Left lobe of liver (tissue), 2 donors: ENCODE measurements at regions not wholly inside any gene's neighbourhood (a gene's known extent, or its start where the extent isn't known, plus 50 kb on each side); places are given as distances from the start of the nearest gene placed in this dataset.
A peak's percentile ranks its signal among the peaks of the same experiment; 100 is the strongest.
"Not testable (repeated sequence)": the region's sequence is repeated elsewhere in the genome, so short reads cannot be mapped to it uniquely, and the experiment has no call there.

Source experiments
- ATAC-seq: fragments of 200-7000 bp; cut with Tn5 transposase; one replicate; pipeline ENCODE4 v1.9.1; 2020; ENCODE audit warnings: mild to moderate bottlenecking, moderate library complexity
- DNase-seq: peaks from one replicate; pipeline ENCODE4 v3.0.0-alpha.2; 2020; ENCODE audit warnings: low spot score
- donor health status: DM: no; HTN: no; CAD: no; lungs with moderate emphysema.
- donor health status: DM: no; HTN: yes; CAD: no.

- ATAC-seq = no peak
Measured at GRCh38 chr4:110837896-110838450, 215.1 kb upstream of the PITX2 start.

GRCh38 chr4:110840221-110840654, 217.4 kb upstream of the PITX2 start:
- no peak for ATAC-seq
- no peak for DNase-seq

More at GRCh38 chr4:110837896-110838450, 215.1 kb upstream of the PITX2 start:
- DNase-seq = no peak

GRCh38 chr4:110848787-110849186, 225.9 kb upstream of the PITX2 start:
- ATAC-seq (no peak), DNase-seq (no peak)

- ATAC-seq (no peak), DNase-seq (no peak)
Measured at GRCh38 chr4:110849461-110849860, 226.6 kb upstream of the PITX2 start.

- ATAC-seq (peak; percentile 51), DNase-seq (no peak)
Measured at GRCh38 chr4:110850461-110851442, 227.9 kb upstream of the PITX2 start.

- DNase-seq = no peak
- ATAC-seq = no peak
Measured at GRCh38 chr4:110851989-110852388, 229.1 kb upstream of the PITX2 start.

GRCh38 chr4:110852793-110853192, 229.9 kb upstream of the PITX2 start:
- no peak for ATAC-seq

GRCh38 chr4:110853242-110853641, 230.4 kb upstream of the PITX2 start:
- no peak for DNase-seq
- ATAC-seq = no peak

More at GRCh38 chr4:110852793-110853192, 229.9 kb upstream of the PITX2 start:
- DNase-seq = no peak

GRCh38 chr4:110854021-110854678, 231.3 kb upstream of the PITX2 start:
- no peak for DNase-seq
- no peak for ATAC-seq

- ATAC-seq (no peak), DNase-seq (no peak)
Measured at GRCh38 chr4:110860125-110860524, 237.2 kb upstream of the PITX2 start.

- ATAC-seq = no peak
- no peak for DNase-seq
Measured at GRCh38 chr4:110860901-110861300, 238.0 kb upstream of the PITX2 start.

GRCh38 chr4:110865611-110866259, 242.9 kb upstream of the PITX2 start:
- DNase-seq = no peak
- no peak for ATAC-seq

GRCh38 chr4:110867251-110867960, 244.5 kb upstream of the PITX2 start:
- ATAC-seq (no peak), DNase-seq (no peak)

- DNase-seq = no peak
- no peak for ATAC-seq
Measured at GRCh38 chr4:110867981-110868720, 245.3 kb upstream of the PITX2 start.

- ATAC-seq = no peak
Measured at GRCh38 chr4:110869114-110869513, 246.2 kb upstream of the PITX2 start.

GRCh38 chr4:110869862-110870572, 247.1 kb upstream of the PITX2 start:
- no peak for DNase-seq
- peak; percentile 84 for ATAC-seq

More at GRCh38 chr4:110869114-110869513, 246.2 kb upstream of the PITX2 start:
- DNase-seq = no peak

- not testable (repeated sequence) for DNase-seq, ATAC-seq
Measured at GRCh38 chr4:110876214-110876613, 253.3 kb upstream of the PITX2 start.

GRCh38 chr4:110876866-110877265, 254.0 kb upstream of the PITX2 start:
- ATAC-seq (no peak), DNase-seq (no peak)

GRCh38 chr4:110877778-110878370, 255.0 kb upstream of the PITX2 start:
- no peak for ATAC-seq
- no peak for DNase-seq
